ENCODE measurements at regions not wholly inside any gene's neighbourhood (a gene's known extent, or its start where the extent isn't known, plus 50 kb on each side); places are given as distances from the start of the nearest gene placed in this dataset.
A peak's percentile ranks its signal among the peaks of the same experiment; 100 is the strongest.

- no peak for DNase-seq (ENCODE audit: low read depth)
- no peak for TF ChIP-seq CTCF (conservative IDR thresholded peaks at IDR 0.05; ENCODE audit: low read length)
These were observed 2241.9 kb downstream of the PCDH7 start for GRCh38 chr4:32962100-32962499.

GRCh38 chr4:32985256-32985655 is 2265.1 kb downstream of the PCDH7 start:
- DNase-seq (ENCODE audit: low read depth): peak; percentile 11
- no peak overlapping the region for H3K4me3 ChIP-seq (ENCODE audit: low read length)
- TF ChIP-seq CTCF (conservative IDR thresholded peaks at IDR 0.05; ENCODE audit: low read length): no peak

More at GRCh38 chr4:32962100-32962499, 2241.9 kb downstream of the PCDH7 start:
- no peak overlapping the region for H3K4me3 ChIP-seq (ENCODE audit: low read length)

GRCh38 chr4:32986236-32986635 is 2266.1 kb downstream of the PCDH7 start:
- H3K4me3 ChIP-seq (ENCODE audit: low read length): no peak overlapping the region
- DNase-seq (ENCODE audit: low read depth): no peak
- TF ChIP-seq CTCF (conservative IDR thresholded peaks at IDR 0.05; ENCODE audit: low read length): no peak

- no peak overlapping the region for H3K4me3 ChIP-seq (ENCODE audit: low read length)
- no peak for DNase-seq (ENCODE audit: low read depth)
- TF ChIP-seq CTCF (conservative IDR thresholded peaks at IDR 0.05; ENCODE audit: low read length): no peak
These were observed 2266.9 kb downstream of the PCDH7 start for GRCh38 chr4:32987111-32987510.

GRCh38 chr4:32988165-32988811 is 2268.1 kb downstream of the PCDH7 start:
- no peak for TF ChIP-seq CTCF (conservative IDR thresholded peaks at IDR 0.05; ENCODE audit: low read length)
- H3K4me3 ChIP-seq (ENCODE audit: low read length): no peak overlapping the region
- DNase-seq (ENCODE audit: low read depth): no peak

- TF ChIP-seq CTCF (conservative IDR thresholded peaks at IDR 0.05; ENCODE audit: low read length): no peak
- H3K4me3 ChIP-seq (ENCODE audit: low read length): no peak overlapping the region
- DNase-seq (ENCODE audit: low read depth): no peak
These were observed 2271.5 kb downstream of the PCDH7 start for GRCh38 chr4:32991663-32992062.
